ENCODE measurements at regions not wholly inside any gene's neighbourhood (a gene's known extent, or its start where the extent isn't known, plus 50 kb on each side); places are given as distances from the start of the nearest gene placed in this dataset.

GRCh38 chr2:107634172-107634571, 192.5 kb upstream of the RGPD4 start:
- H3K4me3 ChIP-seq (ENCODE audit: low read depth, low read length): no peak overlapping the region
- no peak for TF ChIP-seq CTCF (IDR thresholded peaks at IDR 0.05; ENCODE audit: low read depth, low read length, missing control alignments)
- in situ Hi-C loops (cut with HindIII; ENCODE audit: low sequenced_read_pairs): no loop called here
- DNase-seq (ENCODE audit: low read depth): no peak

GRCh38 chr2:107635883-107636282, 190.8 kb upstream of the RGPD4 start:
- TF ChIP-seq CTCF (IDR thresholded peaks at IDR 0.05; ENCODE audit: low read depth, low read length, missing control alignments): no peak
- in situ Hi-C loops (cut with HindIII; ENCODE audit: low sequenced_read_pairs): no loop called here
- peak; percentile 40 for DNase-seq (ENCODE audit: low read depth)
- no peak overlapping the region for H3K4me3 ChIP-seq (ENCODE audit: low read depth, low read length)

DNA sequence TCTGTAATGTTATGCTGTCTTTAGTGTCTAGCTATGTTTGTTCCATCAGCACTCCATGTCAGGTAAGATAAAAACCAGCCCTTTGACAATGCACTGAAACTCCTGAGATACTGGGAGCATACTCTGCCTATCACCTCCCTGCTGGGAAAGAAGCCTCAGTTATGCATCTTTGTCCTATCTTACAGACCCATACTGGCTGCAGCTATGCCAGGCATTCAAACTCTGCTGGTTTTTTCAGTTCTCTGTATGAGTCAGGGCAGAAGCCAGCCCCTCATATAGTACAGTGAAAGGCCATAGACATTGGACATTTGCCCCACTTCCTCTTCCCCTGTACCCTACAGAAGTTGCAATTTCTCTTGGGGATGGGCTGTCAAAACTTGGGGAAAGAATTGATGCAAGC, 181.1 kb upstream of the RGPD4 start:
- H3K4me3 ChIP-seq (ENCODE audit: low read depth, low read length): no peak overlapping the region
- in situ Hi-C loops (cut with HindIII; ENCODE audit: low sequenced_read_pairs): no loop called here
- no peak for TF ChIP-seq CTCF (IDR thresholded peaks at IDR 0.05; ENCODE audit: low read depth, low read length, missing control alignments)
- no peak for DNase-seq (ENCODE audit: low read depth)

DNA sequence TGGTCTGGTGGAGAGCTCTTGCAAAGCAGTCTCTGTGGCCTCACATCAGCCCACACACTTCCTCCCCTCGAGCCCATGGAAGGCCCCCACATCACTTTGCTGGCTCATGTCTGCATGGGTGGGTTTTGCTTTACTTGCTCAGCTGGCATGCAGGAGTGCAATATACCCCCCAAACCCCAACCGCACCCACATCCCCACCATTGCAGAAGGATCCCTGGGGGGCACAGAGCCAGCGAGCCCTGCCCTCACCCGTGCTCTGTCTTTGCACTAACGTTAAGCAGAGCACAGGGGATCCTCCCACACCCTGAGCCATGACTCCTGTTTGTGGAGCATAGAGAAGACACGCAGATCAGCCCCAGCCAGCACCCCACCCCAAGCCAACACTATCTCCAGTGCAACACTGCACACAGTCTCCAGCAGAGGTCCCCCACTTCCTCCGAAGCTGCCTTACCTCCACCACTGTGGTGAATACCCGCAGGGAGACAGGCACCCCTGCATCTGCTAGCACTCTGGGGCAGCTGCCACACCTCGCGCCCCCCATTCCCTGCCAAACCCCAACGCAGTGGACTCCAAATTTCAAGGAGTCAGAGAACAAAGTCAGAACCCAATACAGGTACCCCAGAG, 177.8 kb upstream of the RGPD4 start:
- no peak for TF ChIP-seq CTCF (IDR thresholded peaks at IDR 0.05; ENCODE audit: low read depth, low read length, missing control alignments)
- no peak overlapping the region for H3K4me3 ChIP-seq (ENCODE audit: low read depth, low read length)
- in situ Hi-C loops (cut with HindIII; ENCODE audit: low sequenced_read_pairs): no loop called here
- DNase-seq (ENCODE audit: low read depth): no peak

- H3K4me3 ChIP-seq (ENCODE audit: low read depth, low read length): no peak overlapping the region
- in situ Hi-C loops (cut with HindIII; ENCODE audit: low sequenced_read_pairs): no loop called here
- no peak for TF ChIP-seq CTCF (IDR thresholded peaks at IDR 0.05; ENCODE audit: low read depth, low read length, missing control alignments)
- no peak for DNase-seq (ENCODE audit: low read depth)
Observed at GRCh38 chr2:107657049-107657448, 169.6 kb upstream of the RGPD4 start.

DNA sequence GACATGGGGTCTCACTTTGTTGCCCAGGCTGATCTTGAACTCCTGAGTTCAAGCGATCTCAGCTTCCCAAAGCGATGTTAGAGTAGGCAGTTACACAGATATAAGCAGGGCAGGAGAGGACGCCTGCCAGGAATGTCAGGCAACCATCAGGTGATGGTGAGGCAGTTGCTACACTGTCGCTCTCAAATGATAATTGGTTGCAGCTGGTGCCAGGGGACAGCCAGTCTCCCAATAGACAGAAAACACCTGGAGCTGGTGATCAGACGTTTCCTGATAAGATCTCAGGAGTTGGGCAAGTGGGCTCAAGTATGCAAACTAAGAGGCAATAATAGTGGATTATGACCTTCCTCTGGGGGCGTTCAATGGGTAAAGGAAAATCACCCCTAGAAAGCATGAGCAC, 163.1 kb upstream of the RGPD4 start:
- TF ChIP-seq CTCF (IDR thresholded peaks at IDR 0.05; ENCODE audit: low read depth, low read length, missing control alignments): no peak
- no peak overlapping the region for H3K4me3 ChIP-seq (ENCODE audit: low read depth, low read length)
- in situ Hi-C loops (cut with HindIII; ENCODE audit: low sequenced_read_pairs): no loop called here
- DNase-seq (ENCODE audit: low read depth): no peak

Data from astrocyte of the cerebellum (primary cell).